Ishikawa (cell line): ENCODE measurements at regions not wholly inside any gene's neighbourhood (a gene's known extent, or its start where the extent isn't known, plus 50 kb on each side); places are given as distances from the start of the nearest gene placed in this dataset.

Experiments used
- EP300 ChIP-seq: IDR thresholded peaks from 2 replicates; pipeline ENCODE4 v1.6.1; 2012; ENCODE audit warnings: borderline replicate concordance
- MAX ChIP-seq: IDR thresholded peaks from 2 replicates; pipeline ENCODE4 v1.6.1; 2012
- RAD21 ChIP-seq: IDR thresholded peaks from 2 replicates; pipeline ENCODE4 v1.6.1; 2012; ENCODE audit warnings: low read depth
- TF ChIP-seq, protein P1 (sequence below): IDR thresholded peaks from 2 replicates; pipeline ENCODE4 v1.6.1; 2012; ENCODE audit warnings: low read depth, mild to moderate bottlenecking

- TF ChIP-seq MAX: no peak
- TF ChIP-seq RAD21: no peak
- TF ChIP-seq, protein P1, sequence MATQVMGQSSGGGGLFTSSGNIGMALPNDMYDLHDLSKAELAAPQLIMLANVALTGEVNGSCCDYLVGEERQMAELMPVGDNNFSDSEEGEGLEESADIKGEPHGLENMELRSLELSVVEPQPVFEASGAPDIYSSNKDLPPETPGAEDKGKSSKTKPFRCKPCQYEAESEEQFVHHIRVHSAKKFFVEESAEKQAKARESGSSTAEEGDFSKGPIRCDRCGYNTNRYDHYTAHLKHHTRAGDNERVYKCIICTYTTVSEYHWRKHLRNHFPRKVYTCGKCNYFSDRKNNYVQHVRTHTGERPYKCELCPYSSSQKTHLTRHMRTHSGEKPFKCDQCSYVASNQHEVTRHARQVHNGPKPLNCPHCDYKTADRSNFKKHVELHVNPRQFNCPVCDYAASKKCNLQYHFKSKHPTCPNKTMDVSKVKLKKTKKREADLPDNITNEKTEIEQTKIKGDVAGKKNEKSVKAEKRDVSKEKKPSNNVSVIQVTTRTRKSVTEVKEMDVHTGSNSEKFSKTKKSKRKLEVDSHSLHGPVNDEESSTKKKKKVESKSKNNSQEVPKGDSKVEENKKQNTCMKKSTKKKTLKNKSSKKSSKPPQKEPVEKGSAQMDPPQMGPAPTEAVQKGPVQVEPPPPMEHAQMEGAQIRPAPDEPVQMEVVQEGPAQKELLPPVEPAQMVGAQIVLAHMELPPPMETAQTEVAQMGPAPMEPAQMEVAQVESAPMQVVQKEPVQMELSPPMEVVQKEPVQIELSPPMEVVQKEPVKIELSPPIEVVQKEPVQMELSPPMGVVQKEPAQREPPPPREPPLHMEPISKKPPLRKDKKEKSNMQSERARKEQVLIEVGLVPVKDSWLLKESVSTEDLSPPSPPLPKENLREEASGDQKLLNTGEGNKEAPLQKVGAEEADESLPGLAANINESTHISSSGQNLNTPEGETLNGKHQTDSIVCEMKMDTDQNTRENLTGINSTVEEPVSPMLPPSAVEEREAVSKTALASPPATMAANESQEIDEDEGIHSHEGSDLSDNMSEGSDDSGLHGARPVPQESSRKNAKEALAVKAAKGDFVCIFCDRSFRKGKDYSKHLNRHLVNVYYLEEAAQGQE: no peak
- TF ChIP-seq EP300: no peak
These were observed 86.1 kb downstream of the ZNF737 start for GRCh38 chr19:20479483-20479882.
